Activated naive CD8-positive, alpha-beta T cell (primary cell): ENCODE measurements at regions not wholly inside any gene's neighbourhood (a gene's known extent, or its start where the extent isn't known, plus 50 kb on each side); places are given as distances from the start of the nearest gene placed in this dataset.
"Not testable (repeated sequence)": the region's sequence is repeated elsewhere in the genome, so short reads cannot be mapped to it uniquely, and the experiment has no call there.

Experiments
- H3K27ac Mint-ChIP-seq: one replicate; pipeline ENCODE4 v1.8.0; 2021; ENCODE audit warnings: mixed read lengths
- H3K27me3 Mint-ChIP-seq: one replicate; pipeline ENCODE4 v1.8.0; 2021; ENCODE audit warnings: mixed read lengths
- H3K36me3 Mint-ChIP-seq: one replicate; pipeline ENCODE4 v1.8.0; 2021; ENCODE audit warnings: mixed read lengths
- H3K4me1 Mint-ChIP-seq: one replicate; pipeline ENCODE4 v1.8.0; 2021; ENCODE audit warnings: low read depth, mixed read lengths
- H3K4me3 Mint-ChIP-seq: one replicate; pipeline ENCODE4 v1.8.0; 2021; ENCODE audit warnings: mild to moderate bottlenecking, mixed read lengths
- H3K9me3 Mint-ChIP-seq: one replicate; pipeline ENCODE4 v1.8.0; 2021; ENCODE audit warnings: low read depth, mixed read lengths

GRCh38 chr5:175357995-175358394, 86.0 kb downstream of the DRD1 start:
- Mint-ChIP-seq H3K27me3 (peaks cover 6% of the 10 kb centered on the region), H3K4me1 (no peaks in the 10 kb centered on the region), H3K36me3 (no peaks in the 10 kb centered on the region), H3K27ac (no peak overlapping the region), H3K9me3 (no peaks in the 10 kb centered on the region), H3K4me3 (no peak overlapping the region)

- Mint-ChIP-seq H3K4me1 (no peaks in the 10 kb centered on the region), H3K27me3 (peaks cover 4% of the 10 kb centered on the region), H3K36me3 (no peaks in the 10 kb centered on the region), H3K9me3 (no peaks in the 10 kb centered on the region), H3K4me3 (no peak overlapping the region), H3K27ac (no peak overlapping the region)
Observed at GRCh38 chr5:175356428-175356827, 87.6 kb downstream of the DRD1 start.

GRCh38 chr5:175354964-175355363, 89.0 kb downstream of the DRD1 start:
- H3K27me3 Mint-ChIP-seq, result peaks cover 10% of the 10 kb centered on the region
- no peaks in the 10 kb centered on the region for H3K36me3 Mint-ChIP-seq
- no peak overlapping the region for H3K27ac Mint-ChIP-seq
- no peaks in the 10 kb centered on the region for H3K4me1 Mint-ChIP-seq
- no peak overlapping the region for H3K4me3 Mint-ChIP-seq
- H3K9me3 Mint-ChIP-seq, result no peaks in the 10 kb centered on the region

- no peaks in the 10 kb centered on the region for H3K36me3 Mint-ChIP-seq
- H3K27me3 Mint-ChIP-seq, result peaks cover 10% of the 10 kb centered on the region
- H3K4me1 Mint-ChIP-seq, result no peaks in the 10 kb centered on the region
- H3K4me3 Mint-ChIP-seq, result no peak overlapping the region
- H3K9me3 Mint-ChIP-seq, result no peaks in the 10 kb centered on the region
- no peak overlapping the region for H3K27ac Mint-ChIP-seq
Observed at GRCh38 chr5:175353926-175354325, 90.1 kb downstream of the DRD1 start.

- Mint-ChIP-seq H3K4me1 (no peaks in the 10 kb centered on the region), H3K4me3 (no peak overlapping the region), H3K27ac (no peak overlapping the region), H3K36me3 (no peaks in the 10 kb centered on the region), H3K9me3 (no peaks in the 10 kb centered on the region), H3K27me3 (peaks cover 14% of the 10 kb centered on the region)
Observed at GRCh38 chr5:175351897-175352590, 91.9 kb downstream of the DRD1 start.

GRCh38 chr5:175351126-175351525, 92.9 kb downstream of the DRD1 start:
- H3K9me3 Mint-ChIP-seq, result no peaks in the 10 kb centered on the region
- no peaks in the 10 kb centered on the region for H3K4me1 Mint-ChIP-seq
- no peak overlapping the region for H3K27ac Mint-ChIP-seq
- no peaks in the 10 kb centered on the region for H3K36me3 Mint-ChIP-seq
- H3K4me3 Mint-ChIP-seq, result no peak overlapping the region
- H3K27me3 Mint-ChIP-seq, result peaks cover 14% of the 10 kb centered on the region

GRCh38 chr5:175347931-175348330, 96.1 kb downstream of the DRD1 start:
- peaks cover 20% of the 10 kb centered on the region for H3K27me3 Mint-ChIP-seq
- no peaks in the 10 kb centered on the region for H3K4me1 Mint-ChIP-seq
- no peaks in the 10 kb centered on the region for H3K9me3 Mint-ChIP-seq
- H3K27ac Mint-ChIP-seq, result no peak overlapping the region
- H3K36me3 Mint-ChIP-seq, result no peaks in the 10 kb centered on the region
- H3K4me3 Mint-ChIP-seq, result no peak overlapping the region

- H3K27me3 Mint-ChIP-seq, result peaks cover 17% of the 10 kb centered on the region
- no peaks in the 10 kb centered on the region for H3K4me1 Mint-ChIP-seq
- no peaks in the 10 kb centered on the region for H3K9me3 Mint-ChIP-seq
- H3K4me3 Mint-ChIP-seq, result no peak overlapping the region
- H3K27ac Mint-ChIP-seq, result no peak overlapping the region
- H3K36me3 Mint-ChIP-seq, result no peaks in the 10 kb centered on the region
Observed at GRCh38 chr5:175347027-175347426, 97.0 kb downstream of the DRD1 start.

- Mint-ChIP-seq H3K4me3 (no peak overlapping the region), H3K27me3 (peaks cover 14% of the 10 kb centered on the region), H3K36me3 (no peaks in the 10 kb centered on the region), H3K4me1 (no peaks in the 10 kb centered on the region), H3K27ac (no peak overlapping the region), H3K9me3 (no peaks in the 10 kb centered on the region)
Observed at GRCh38 chr5:175344331-175345195, 99.4 kb downstream of the DRD1 start.

- H3K36me3 Mint-ChIP-seq, result no peaks in the 10 kb centered on the region
- no peaks in the 10 kb centered on the region for H3K4me1 Mint-ChIP-seq
Observed at GRCh38 chr5:175343308-175343707, 100.7 kb downstream of the DRD1 start.

GRCh38 chr5:175340180-175340579, 103.8 kb downstream of the DRD1 start:
- Mint-ChIP-seq H3K27ac (no peak overlapping the region), H3K27me3 (peaks cover 12% of the 10 kb centered on the region), H3K9me3 (no peaks in the 10 kb centered on the region), H3K36me3 (no peaks in the 10 kb centered on the region), H3K4me1 (no peaks in the 10 kb centered on the region), H3K4me3 (no peak overlapping the region)

More at GRCh38 chr5:175343308-175343707, 100.7 kb downstream of the DRD1 start:
- H3K27me3 Mint-ChIP-seq, result peaks cover 14% of the 10 kb centered on the region
- no peaks in the 10 kb centered on the region for H3K9me3 Mint-ChIP-seq
- H3K4me3 Mint-ChIP-seq, result no peak overlapping the region
- H3K27ac Mint-ChIP-seq, result no peak overlapping the region

GRCh38 chr5:175337680-175338079, 106.3 kb downstream of the DRD1 start:
- Mint-ChIP-seq H3K9me3 (no peaks in the 10 kb centered on the region), H3K4me1 (no peaks in the 10 kb centered on the region), H3K27ac (no peak overlapping the region), H3K36me3 (no peaks in the 10 kb centered on the region), H3K4me3 (no peak overlapping the region), H3K27me3 (peaks cover 10% of the 10 kb centered on the region)

GRCh38 chr5:175336781-175337180, 107.2 kb downstream of the DRD1 start:
- Mint-ChIP-seq H3K27me3 (peaks cover 7% of the 10 kb centered on the region), H3K4me1 (no peaks in the 10 kb centered on the region), H3K36me3 (no peaks in the 10 kb centered on the region), H3K9me3 (no peaks in the 10 kb centered on the region), H3K27ac (no peak overlapping the region), H3K4me3 (no peak overlapping the region)

GRCh38 chr5:175335691-175336090, 108.3 kb downstream of the DRD1 start:
- Mint-ChIP-seq H3K27me3 (peaks cover 7% of the 10 kb centered on the region), H3K9me3 (no peaks in the 10 kb centered on the region), H3K4me3 (no peak overlapping the region), H3K4me1 (no peaks in the 10 kb centered on the region), H3K36me3 (no peaks in the 10 kb centered on the region), H3K27ac (no peak overlapping the region)

GRCh38 chr5:175331173-175332036, 112.6 kb downstream of the DRD1 start:
- H3K27me3 Mint-ChIP-seq, H3K4me1 Mint-ChIP-seq, H3K4me3 Mint-ChIP-seq, H3K27ac Mint-ChIP-seq, H3K36me3 Mint-ChIP-seq, H3K9me3 Mint-ChIP-seq: not testable (repeated sequence)
